Trophoblast cell (in vitro differentiated cells and primary cell): ENCODE measurements at regions not wholly inside any gene's neighbourhood (a gene's known extent, or its start where the extent isn't known, plus 50 kb on each side); places are given as distances from the start of the nearest gene placed in this dataset.
A peak's percentile ranks its signal among the peaks of the same experiment; 100 is the strongest.

Experiments used
- DNase-seq, 2 donors: peaks; one replicate each; pipeline ENCODE4 v3.0.0-alpha.2; 2016
- H2AFZ ChIP-seq: 2 replicates; pipeline ENCODE4 v1.6.1; 2013; ENCODE audit warnings: low read length, moderate library complexity, mild to moderate bottlenecking; ENCODE audit not compliant: insufficient read depth, poor library complexity
- H2AK5ac ChIP-seq: 2 replicates; pipeline ENCODE4 v1.6.1; 2013; ENCODE audit warnings: mild to moderate bottlenecking, low read length
- H2BK120ac ChIP-seq: 2 replicates; pipeline ENCODE4 v1.6.1; 2013; ENCODE audit warnings: low read length, mild to moderate bottlenecking, moderate library complexity; ENCODE audit not compliant: insufficient read depth, poor library complexity
- H2BK12ac ChIP-seq: 2 replicates; pipeline ENCODE4 v1.6.1; 2013; ENCODE audit warnings: mild to moderate bottlenecking, low read length, moderate library complexity
- H2BK5ac ChIP-seq: 2 replicates; pipeline ENCODE4 v1.6.1; 2013; ENCODE audit warnings: low read length, low read depth, moderate library complexity, mild to moderate bottlenecking; ENCODE audit not compliant: poor library complexity
- H3K14ac ChIP-seq: 2 replicates; pipeline ENCODE4 v1.6.1; 2013; ENCODE audit warnings: mild to moderate bottlenecking, low read length
- H3K18ac ChIP-seq: 2 replicates; pipeline ENCODE4 v1.6.1; 2013; ENCODE audit warnings: mild to moderate bottlenecking, low read length
- H3K23ac ChIP-seq: 2 replicates; pipeline ENCODE4 v1.6.1; 2013; ENCODE audit warnings: low read length
- H3K27ac ChIP-seq: 2 replicates; pipeline ENCODE4 v1.5.1; 2013; ENCODE audit warnings: low read depth, mild to moderate bottlenecking, inconsistent platforms, low read length, moderate library complexity
- H3K27me3 ChIP-seq: 2 replicates; pipeline ENCODE4 v1.6.1; 2013; ENCODE audit warnings: inconsistent platforms, mild to moderate bottlenecking, low read length, moderate library complexity; ENCODE audit not compliant: insufficient read depth
- H3K36me3 ChIP-seq, 2 experiments: 1 replicate in 1 of 2; 2 replicates in 1 of 2; pipeline ENCODE4 v1.6.1; 2013; ENCODE audit warnings: low read length in 2 of 2, mild to moderate bottlenecking in 2 of 2, moderate library complexity in 1 of 2; ENCODE audit not compliant: insufficient read depth in 2 of 2, control insufficient read depth in 1 of 2
- H3K4ac ChIP-seq: 2 replicates; pipeline ENCODE4 v1.6.1; 2013; ENCODE audit warnings: low read depth, mild to moderate bottlenecking, low read length, moderate library complexity
- H3K4me1 ChIP-seq, 2 experiments: 1 replicate in 1 of 2; 2 replicates in 1 of 2; pipeline ENCODE4 v1.6.1; 2013; ENCODE audit warnings: low read length in 2 of 2, mild to moderate bottlenecking in 2 of 2, moderate library complexity in 1 of 2; ENCODE audit not compliant: insufficient read depth in 2 of 2, control insufficient read depth in 1 of 2
- H3K4me2 ChIP-seq: 2 replicates; pipeline ENCODE4 v1.6.1; 2013; ENCODE audit warnings: inconsistent platforms, mild to moderate bottlenecking, low read length, moderate library complexity
- H3K4me3 ChIP-seq: 2 replicates; pipeline ENCODE4 v1.5.1; 2013; ENCODE audit warnings: mild to moderate bottlenecking, low read depth, low read length, inconsistent platforms
- H3K79me1 ChIP-seq: one replicate; pipeline ENCODE4 v1.6.1; 2013; ENCODE audit warnings: low read length
- H3K79me2 ChIP-seq: 2 replicates; pipeline ENCODE4 v1.6.1; 2013; ENCODE audit warnings: low read length, mild to moderate bottlenecking; ENCODE audit not compliant: control insufficient read depth, insufficient read depth, poor library complexity
- H3K9ac ChIP-seq: 2 replicates; pipeline ENCODE4 v1.6.1; 2013; ENCODE audit warnings: mild to moderate bottlenecking, low read length
- H3K9me3 ChIP-seq: 2 replicates; pipeline ENCODE4 v1.6.1; 2013; ENCODE audit warnings: low read depth, mild to moderate bottlenecking, control low read depth, inconsistent platforms, low read length; ENCODE audit not compliant: insufficient read depth
- H4K12ac ChIP-seq: 2 replicates; pipeline ENCODE4 v1.6.1; 2013; ENCODE audit warnings: low read depth, mild to moderate bottlenecking, low read length, moderate library complexity
- H4K8ac ChIP-seq: 2 replicates; pipeline ENCODE4 v1.6.1; 2013; ENCODE audit warnings: low read depth, mild to moderate bottlenecking, low read length, moderate library complexity
- H4K91ac ChIP-seq: one replicate; pipeline ENCODE4 v1.6.1; 2013; ENCODE audit warnings: low read depth, mild to moderate bottlenecking, low read length, moderate library complexity
- WGBS: extraction: QIAGEN DNeasy Blood & Tissue Kit; methylation state at CpG from one replicate; pipeline ENCODE4 v1.1.7; 2013; ENCODE audit warnings: missing lambda C conversion rate; ENCODE audit not compliant: insufficient read length, insufficient coverage; ENCODE audit errors: extremely low coverage; 5-methylcytosine and 5-hydroxymethylcytosine counted together

DNA sequence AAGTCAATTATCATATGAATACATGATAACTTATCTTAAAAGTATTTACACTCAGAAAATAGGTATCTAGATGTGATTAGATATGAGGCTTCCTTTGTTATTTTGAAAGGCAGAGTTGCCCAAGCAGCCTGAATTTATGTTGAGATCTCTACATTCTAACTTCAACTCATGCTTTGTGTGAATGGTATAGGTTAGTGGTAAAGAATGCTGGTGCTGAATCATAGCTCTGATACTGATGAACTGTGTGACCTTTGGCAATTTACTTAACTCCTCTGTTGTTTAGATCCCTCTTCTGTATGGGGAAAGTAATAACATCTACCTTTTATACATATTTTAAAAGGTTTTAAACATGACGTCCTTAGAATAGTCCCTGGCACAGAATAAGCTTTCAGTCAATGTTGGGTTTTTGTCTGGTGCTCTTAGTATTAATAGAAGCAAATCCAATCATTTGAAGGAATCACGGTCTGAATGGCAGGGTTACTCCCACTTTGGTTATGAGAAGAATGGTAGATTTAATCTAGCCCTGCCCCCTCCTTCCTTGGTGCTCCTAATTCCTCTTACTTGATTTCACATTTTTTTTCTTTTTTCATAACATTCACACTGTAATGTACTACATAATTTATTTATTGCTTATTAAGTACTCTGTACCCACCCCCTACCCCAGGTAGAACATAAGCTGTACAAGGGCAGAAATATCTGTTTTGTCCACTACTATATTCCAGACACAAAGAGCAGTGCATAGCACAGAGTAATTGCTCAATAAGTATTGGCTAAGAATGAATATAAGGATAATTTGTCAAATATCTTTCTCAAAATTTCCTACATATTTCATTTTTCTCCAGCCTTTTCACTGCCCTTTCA is 203.3 kb upstream of the KRR1 start:
- no CpG with 5 or more reads among the region's 2 CpGs for WGBS
- H3K79me2 ChIP-seq: no peaks in the 10 kb centered on the region

DNA sequence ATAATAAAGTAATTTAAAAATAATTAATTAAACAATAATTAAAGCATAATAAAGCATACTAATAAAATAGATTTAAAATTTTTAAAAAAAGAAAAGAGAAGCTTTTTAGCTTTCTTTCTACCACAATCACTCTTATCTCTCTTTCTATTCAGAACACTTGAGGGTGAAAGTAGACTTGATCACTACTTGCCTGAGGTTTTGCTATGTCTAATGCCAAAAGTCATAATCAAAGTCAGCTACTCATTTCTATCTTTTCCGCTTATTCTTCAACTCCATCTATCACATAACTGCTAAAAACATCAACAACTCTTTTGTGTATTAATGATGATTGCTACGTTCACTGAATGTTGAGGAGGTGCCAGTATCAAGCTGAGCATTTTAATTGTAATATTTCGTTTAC is 202.0 kb upstream of the KRR1 start:
- H3K79me2 ChIP-seq: no peaks in the 10 kb centered on the region
- H3K18ac ChIP-seq: no peak overlapping the region
- H3K27ac ChIP-seq: no peak overlapping the region
- no peak overlapping the region for H3K4me3 ChIP-seq
- H4K91ac ChIP-seq: no peak overlapping the region
- no peak overlapping the region for H2BK12ac ChIP-seq
- 100% methylated on average over 1 of the region's 3 CpGs for WGBS
- no peak overlapping the region for H2BK120ac ChIP-seq
- no peaks in the 10 kb centered on the region for H3K36me3 ChIP-seq
- no peak overlapping the region for H4K8ac ChIP-seq
- no peak overlapping the region for H3K9ac ChIP-seq
- no peaks in the 10 kb centered on the region for H3K27me3 ChIP-seq
- no peak overlapping the region for H3K4ac ChIP-seq
- no peak for DNase-seq
- no peak overlapping the region for H4K12ac ChIP-seq
- H3K9me3 ChIP-seq: no peaks in the 10 kb centered on the region
- no peak overlapping the region for H2AFZ ChIP-seq
- no peak overlapping the region for H2AK5ac ChIP-seq
- no peak overlapping the region for H3K4me2 ChIP-seq
- H3K79me1 ChIP-seq: peaks cover 2% of the 10 kb centered on the region
- no peak overlapping the region for H3K23ac ChIP-seq
- peaks cover 0 to 2% of the 10 kb centered on the region in 2 experiments for H3K4me1 ChIP-seq
- H3K14ac ChIP-seq: no peak overlapping the region
- no peak overlapping the region for H2BK5ac ChIP-seq

More for the DNA sequence above, 203.3 kb upstream of the KRR1 start:
- Histone ChIP-seq H3K14ac (no peak overlapping the region), H2BK120ac (no peak overlapping the region), H4K91ac (no peak overlapping the region), H3K18ac (no peak overlapping the region), H2BK12ac (no peak overlapping the region), H2AK5ac (no peak overlapping the region), H2BK5ac (no peak overlapping the region), H3K9ac (no peak overlapping the region), H3K23ac (no peak overlapping the region), H3K4me2 (no peak overlapping the region), H3K79me1 (no peaks in the 10 kb centered on the region), H4K8ac (no peak overlapping the region), H3K27me3 (no peaks in the 10 kb centered on the region), H3K36me3 (no peaks in the 10 kb centered on the region), H3K27ac (no peak overlapping the region), H2AFZ (no peak overlapping the region), H4K12ac (no peak overlapping the region), H3K4me3 (no peak overlapping the region), H3K4me1 (no peaks in the 10 kb centered on the region), H3K9me3 (no peaks in the 10 kb centered on the region), H3K4ac (no peak overlapping the region)
- DNase-seq: peak; percentile 79 to 95

GRCh38 chr12:75712223-75712622 is 200.8 kb upstream of the KRR1 start:
- Histone ChIP-seq H2BK120ac (no peak overlapping the region), H3K27me3 (no peaks in the 10 kb centered on the region), H3K27ac (no peak overlapping the region), H3K9ac (no peak overlapping the region), H3K14ac (no peak overlapping the region), H3K79me1 (peaks cover 2% of the 10 kb centered on the region), H3K4ac (no peak overlapping the region), H4K8ac (no peak overlapping the region), H3K9me3 (no peaks in the 10 kb centered on the region), H4K12ac (no peak overlapping the region), H2AFZ (no peak overlapping the region), H3K4me3 (no peak overlapping the region), H3K36me3 (no peaks in the 10 kb centered on the region), H4K91ac (no peak overlapping the region), H2BK12ac (no peak overlapping the region), H2AK5ac (no peak overlapping the region), H3K23ac (no peak overlapping the region), H2BK5ac (no peak overlapping the region), H3K79me2 (no peaks in the 10 kb centered on the region), H3K4me2 (no peak overlapping the region), H3K18ac (no peak overlapping the region), H3K4me1 (peaks cover 0 to 2% of the 10 kb centered on the region in 2 experiments)
- DNase-seq: no peak

DNA sequence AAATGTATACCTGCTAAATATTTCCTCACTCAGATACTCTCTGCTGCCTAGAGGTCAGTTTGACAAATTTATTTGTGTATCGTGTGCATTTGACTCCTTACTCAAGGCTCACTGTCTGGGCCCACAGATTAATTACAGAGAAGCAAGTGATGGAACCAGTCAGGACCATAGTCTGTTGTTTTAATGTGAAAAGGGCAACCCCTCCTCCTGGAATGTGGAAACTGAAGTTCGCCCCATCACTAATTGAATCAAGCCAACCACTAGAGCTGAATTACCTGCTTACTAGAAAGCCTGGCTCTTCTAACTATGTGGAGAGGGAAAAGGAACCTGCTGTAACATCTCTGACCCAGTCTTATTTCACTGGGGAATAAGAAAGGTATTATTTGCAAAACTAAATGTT is 199.9 kb upstream of the KRR1 start:
- H3K27ac ChIP-seq: no peak overlapping the region
- peak overlapping the region; percentile 13 for H2BK12ac ChIP-seq
- no peak overlapping the region for H3K4me2 ChIP-seq
- no peak overlapping the region for H2BK5ac ChIP-seq
- H3K9me3 ChIP-seq: no peaks in the 10 kb centered on the region
- no peak overlapping the region for H3K4me3 ChIP-seq
- H3K18ac ChIP-seq: no peak overlapping the region
- H3K9ac ChIP-seq: no peak overlapping the region
- no peaks in the 10 kb centered on the region for H3K79me2 ChIP-seq
- H4K8ac ChIP-seq: no peak overlapping the region
- WGBS: no CpG with 5 or more reads among the region's 2 CpGs
- H4K12ac ChIP-seq: no peak overlapping the region
- no peak overlapping the region for H3K14ac ChIP-seq
- no peak overlapping the region for H2AFZ ChIP-seq
- H2BK120ac ChIP-seq: no peak overlapping the region
- no peak overlapping the region for H2AK5ac ChIP-seq
- no peak overlapping the region for H3K4ac ChIP-seq
- no peaks in the 10 kb centered on the region for H3K36me3 ChIP-seq
- H3K4me1 ChIP-seq: peaks cover 2% of the 10 kb centered on the region in 2 experiments
- H3K27me3 ChIP-seq: no peaks in the 10 kb centered on the region
- no peak overlapping the region for H4K91ac ChIP-seq
- no peak for DNase-seq
- H3K23ac ChIP-seq: no peak overlapping the region
- H3K79me1 ChIP-seq: peaks cover 2% of the 10 kb centered on the region
